ENCODE measurements at regions not wholly inside any gene's neighbourhood (a gene's known extent, or its start where the extent isn't known, plus 50 kb on each side); places are given as distances from the start of the nearest gene placed in this dataset.
"Not testable (repeated sequence)": the region's sequence is repeated elsewhere in the genome, so short reads cannot be mapped to it uniquely, and the experiment has no call there.

DNA sequence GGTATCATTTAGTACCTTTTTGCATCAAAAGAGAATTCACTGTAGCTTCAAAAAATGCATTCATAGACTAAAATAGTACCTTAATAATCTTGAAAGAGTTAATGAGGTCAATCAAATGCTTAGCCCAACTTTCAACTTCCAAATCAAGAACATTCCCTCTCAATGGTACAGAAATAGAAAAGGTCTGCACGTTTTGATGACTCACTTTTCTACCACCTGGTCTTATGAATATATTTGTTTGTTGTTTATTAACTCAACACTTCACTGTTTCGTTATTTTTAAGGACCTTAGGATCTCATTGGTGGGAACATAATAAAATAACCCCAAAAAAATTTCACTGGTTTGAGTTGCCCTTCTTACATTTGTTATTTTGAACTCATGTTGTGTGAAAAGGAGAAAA is 229.5 kb downstream of the MEF2C start:
- no peaks in the 10 kb centered on the region for H3K27me3 ChIP-seq
- H3K4me3 ChIP-seq = no peak overlapping the region
- no peak overlapping the region for H3K27ac ChIP-seq
- no peaks in the 10 kb centered on the region for H3K4me1 ChIP-seq
- no peaks in the 10 kb centered on the region for H3K9me3 ChIP-seq (replicated peaks)
- no peaks in the 10 kb centered on the region for H3K36me3 ChIP-seq
- no peak for DNase-seq

- Histone ChIP-seq H3K27ac (no peak overlapping the region), H3K9me3 (replicated peaks) (no peaks in the 10 kb centered on the region), H3K4me3 (no peak overlapping the region), H3K36me3 (no peaks in the 10 kb centered on the region), H3K27me3 (no peaks in the 10 kb centered on the region), H3K4me1 (no peaks in the 10 kb centered on the region)
- DNase-seq = no peak
Observed at GRCh38 chr5:88647901-88648300, 235.1 kb downstream of the MEF2C start.

DNA sequence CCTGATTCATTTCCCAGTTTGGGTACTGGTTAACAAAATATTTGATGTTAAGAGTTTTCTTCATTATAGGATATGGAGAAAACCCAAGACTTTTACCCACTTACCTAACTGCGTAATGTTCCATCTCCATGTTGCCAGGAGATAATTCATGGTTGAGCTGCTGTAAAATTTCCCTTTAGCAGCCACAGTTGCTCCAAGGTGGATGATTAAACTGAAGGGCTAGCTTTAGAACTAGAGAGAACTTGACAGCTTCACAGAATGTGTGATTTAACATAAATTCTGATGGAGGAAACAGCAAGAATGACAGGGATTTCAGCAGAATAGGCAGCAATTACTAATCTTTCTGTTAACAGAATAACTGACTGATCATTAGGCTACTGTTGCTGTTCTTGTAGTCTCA is 236.1 kb downstream of the MEF2C start:
- no peak for DNase-seq
- H3K4me1 ChIP-seq = no peaks in the 10 kb centered on the region
- H3K27ac ChIP-seq = no peak overlapping the region
- H3K9me3 ChIP-seq (replicated peaks) = no peaks in the 10 kb centered on the region
- no peaks in the 10 kb centered on the region for H3K27me3 ChIP-seq
- H3K4me3 ChIP-seq = no peak overlapping the region
- H3K36me3 ChIP-seq = no peaks in the 10 kb centered on the region

DNA sequence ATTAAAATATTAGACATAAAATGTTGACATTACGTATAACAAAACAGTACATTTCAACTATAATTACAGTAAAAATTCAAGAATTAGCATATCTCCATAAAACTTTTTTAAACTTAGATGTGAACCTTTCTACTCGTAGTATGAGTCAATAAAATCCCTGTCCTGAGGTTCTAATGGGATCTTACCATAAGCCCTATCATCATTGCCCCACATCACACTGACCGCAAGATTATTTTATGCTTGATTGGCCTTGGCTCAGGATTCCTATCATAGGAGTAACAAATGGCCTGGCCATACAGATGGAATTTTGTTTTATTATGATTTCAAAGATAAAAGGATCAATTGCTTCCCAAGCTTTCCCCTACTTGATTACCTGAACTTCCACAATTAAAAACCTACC is 238.3 kb downstream of the MEF2C start:
- no peak overlapping the region for H3K27ac ChIP-seq
- no peaks in the 10 kb centered on the region for H3K27me3 ChIP-seq
- DNase-seq = no peak
- H3K4me3 ChIP-seq = no peak overlapping the region
- H3K4me1 ChIP-seq = no peaks in the 10 kb centered on the region
- H3K9me3 ChIP-seq (replicated peaks) = no peaks in the 10 kb centered on the region
- no peaks in the 10 kb centered on the region for H3K36me3 ChIP-seq

- Histone ChIP-seq H3K4me1 (no peaks in the 10 kb centered on the region), H3K9me3 (replicated peaks) (no peaks in the 10 kb centered on the region), H3K36me3 (no peaks in the 10 kb centered on the region), H3K27me3 (no peaks in the 10 kb centered on the region), H3K4me3 (no peak overlapping the region), H3K27ac (no peak overlapping the region)
- DNase-seq = no peak
Observed at GRCh38 chr5:88643315-88643714, 239.7 kb downstream of the MEF2C start.

DNA sequence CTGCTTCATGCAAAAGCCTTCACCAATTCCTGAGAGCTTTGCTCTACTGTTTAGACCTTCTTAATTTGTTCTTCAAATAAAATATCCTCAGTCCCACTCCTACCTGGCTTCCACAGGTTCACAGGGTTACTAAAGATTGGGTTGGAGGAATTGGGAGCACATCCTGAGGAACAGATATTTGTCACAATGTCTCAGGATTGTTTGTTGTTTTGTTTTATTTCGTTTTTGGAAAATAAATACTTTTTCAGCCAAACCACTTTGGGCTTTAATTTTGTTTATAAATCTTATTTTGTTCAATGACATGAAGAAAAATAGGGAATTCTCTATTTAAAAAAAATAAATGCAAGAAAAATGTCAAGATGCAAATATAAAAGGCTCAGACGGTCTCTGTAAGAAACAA is 249.0 kb downstream of the MEF2C start:
- Histone ChIP-seq H3K4me1 (no peaks in the 10 kb centered on the region; the same call in 1 of the 2 replicates), H3K27ac (no peak overlapping the region), H3K9me3 (replicated peaks) (0 out of 2 replicates have a peak, but pooled peaks cover 2% of the 10 kb centered on the region), H3K4me3 (no peak overlapping the region), H3K27me3 (no peaks in the 10 kb centered on the region), H3K36me3 (no peaks in the 10 kb centered on the region)
- DNase-seq = no peak

DNA sequence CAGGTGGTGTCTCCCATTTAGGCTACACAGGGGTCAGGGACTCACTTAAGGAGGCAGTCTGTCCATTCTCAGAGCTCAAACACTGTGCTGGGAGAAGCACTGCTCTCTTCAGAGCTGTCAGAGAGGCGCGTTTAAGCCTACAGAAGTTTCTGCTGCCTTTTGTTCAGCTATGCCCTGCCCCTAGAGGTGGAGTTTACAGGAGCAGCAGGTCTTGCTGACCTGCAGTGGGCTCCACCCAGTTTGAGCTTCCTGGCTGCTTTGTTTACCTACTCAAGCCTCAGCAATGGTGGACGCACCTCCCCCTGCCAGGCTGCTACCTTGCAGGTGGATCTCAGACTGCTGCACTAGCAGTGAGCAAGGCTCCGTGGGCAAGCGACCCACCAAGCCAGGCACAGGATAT is 260.1 kb downstream of the MEF2C start:
- DNase-seq; H3K9me3 ChIP-seq (replicated peaks): not testable (repeated sequence)

DNA sequence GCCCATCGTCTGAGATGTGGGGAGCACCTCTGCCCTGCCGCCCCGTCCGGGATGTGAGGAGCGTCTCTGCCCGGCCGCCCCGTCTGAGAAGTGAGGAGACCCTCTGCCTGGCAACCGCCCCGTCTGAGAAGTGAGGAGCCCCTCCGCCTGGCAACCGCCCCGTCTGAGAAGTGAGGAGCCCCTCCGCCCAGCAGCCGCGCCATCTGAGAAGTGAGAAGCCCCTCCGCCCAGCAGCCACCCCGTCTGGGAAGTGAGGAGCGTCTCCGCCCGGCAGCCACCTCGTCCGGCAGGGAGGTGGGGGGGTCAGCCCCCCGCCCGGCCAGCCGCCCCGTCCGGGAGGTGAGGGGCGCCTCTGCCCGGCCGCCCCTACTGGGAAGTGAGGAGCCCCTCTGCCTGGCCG is 267.2 kb downstream of the MEF2C start:
- not testable (repeated sequence) for H3K36me3 ChIP-seq; DNase-seq; H3K27ac ChIP-seq; H3K4me1 ChIP-seq; H3K9me3 ChIP-seq (replicated peaks); H3K4me3 ChIP-seq; H3K27me3 ChIP-seq

More for the DNA sequence above, 260.1 kb downstream of the MEF2C start:
- not testable (repeated sequence) for H3K4me1 ChIP-seq, H3K36me3 ChIP-seq, H3K27ac ChIP-seq, H3K27me3 ChIP-seq, H3K4me3 ChIP-seq

- Histone ChIP-seq H3K27me3 (no peaks in the 10 kb centered on the region), H3K36me3 (no peaks in the 10 kb centered on the region)
- peak in 1 of 2 experiments; percentile 20 for DNase-seq
Observed at GRCh38 chr5:88613051-88613450, 269.9 kb downstream of the MEF2C start.

GRCh38 chr5:88610586-88610985 is 272.4 kb downstream of the MEF2C start:
- H3K4me3 ChIP-seq = no peak overlapping the region
- no peaks in the 10 kb centered on the region for H3K4me1 ChIP-seq
- H3K9me3 ChIP-seq (replicated peaks) = 0 out of 2 replicates have a peak, but pooled peaks cover 2% of the 10 kb centered on the region
- no peaks in the 10 kb centered on the region for H3K36me3 ChIP-seq
- no peak overlapping the region for H3K27ac ChIP-seq
- no peak for DNase-seq
- no peaks in the 10 kb centered on the region for H3K27me3 ChIP-seq

More at GRCh38 chr5:88613051-88613450, 269.9 kb downstream of the MEF2C start:
- no peaks in the 10 kb centered on the region for H3K4me1 ChIP-seq
- no peak overlapping the region for H3K27ac ChIP-seq
- H3K4me3 ChIP-seq = no peak overlapping the region
- H3K9me3 ChIP-seq (replicated peaks) = 0 out of 2 replicates have a peak, but pooled peaks cover 2% of the 10 kb centered on the region

DNA sequence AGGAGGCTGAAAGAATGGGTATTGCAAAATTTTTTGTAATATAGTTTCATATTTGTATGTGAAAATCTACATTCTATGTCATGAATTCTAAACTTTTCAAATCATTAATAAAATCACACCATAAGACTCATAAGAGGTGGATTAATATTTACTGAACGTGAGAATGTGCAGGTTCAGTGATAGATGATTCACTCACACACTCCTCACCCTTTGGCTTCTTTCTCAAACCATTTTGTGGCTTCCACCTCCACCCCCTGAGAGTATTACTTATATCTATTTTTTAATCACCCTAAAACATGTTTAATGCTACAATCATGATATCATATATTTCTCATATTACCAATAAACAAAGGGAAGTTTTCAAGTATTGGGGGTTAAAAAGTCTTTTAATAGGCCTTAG is 275.5 kb downstream of the MEF2C start:
- Histone ChIP-seq H3K27ac (no peak overlapping the region), H3K9me3 (replicated peaks) (0 out of 2 replicates have a peak, but pooled peaks cover 2% of the 10 kb centered on the region), H3K4me3 (no peak overlapping the region), H3K36me3 (no peaks in the 10 kb centered on the region), H3K4me1 (no peaks in the 10 kb centered on the region), H3K27me3 (no peaks in the 10 kb centered on the region)
- no peak for DNase-seq

- DNase-seq = no peak
- no peaks in the 10 kb centered on the region for H3K27me3 ChIP-seq
- 0 out of 2 replicates have a peak, but pooled peaks cover 2% of the 10 kb centered on the region for H3K9me3 ChIP-seq (replicated peaks)
- no peak overlapping the region for H3K4me3 ChIP-seq
- no peak overlapping the region for H3K27ac ChIP-seq
- no peaks in the 10 kb centered on the region for H3K36me3 ChIP-seq
- H3K4me1 ChIP-seq = no peaks in the 10 kb centered on the region
Observed at GRCh38 chr5:88606626-88607025, 276.4 kb downstream of the MEF2C start.

- H3K4me3 ChIP-seq = no peak overlapping the region
- no peak overlapping the region for H3K27ac ChIP-seq
- 0 out of 2 replicates have a peak, but pooled peaks cover 1% of the 10 kb centered on the region for H3K9me3 ChIP-seq (replicated peaks)
- DNase-seq = no peak
- H3K36me3 ChIP-seq = no peaks in the 10 kb centered on the region
- no peaks in the 10 kb centered on the region for H3K4me1 ChIP-seq
- H3K27me3 ChIP-seq = no peaks in the 10 kb centered on the region
Observed at GRCh38 chr5:88606173-88606572, 276.8 kb downstream of the MEF2C start.

GRCh38 chr5:88602584-88602983 is 280.4 kb downstream of the MEF2C start:
- Histone ChIP-seq H3K36me3 (no peaks in the 10 kb centered on the region), H3K4me1 (no peaks in the 10 kb centered on the region), H3K9me3 (replicated peaks) (no peaks in the 10 kb centered on the region), H3K27ac (no peak overlapping the region), H3K4me3 (no peak overlapping the region), H3K27me3 (no peaks in the 10 kb centered on the region)
- DNase-seq = peak; percentile 20 to 49

DNA sequence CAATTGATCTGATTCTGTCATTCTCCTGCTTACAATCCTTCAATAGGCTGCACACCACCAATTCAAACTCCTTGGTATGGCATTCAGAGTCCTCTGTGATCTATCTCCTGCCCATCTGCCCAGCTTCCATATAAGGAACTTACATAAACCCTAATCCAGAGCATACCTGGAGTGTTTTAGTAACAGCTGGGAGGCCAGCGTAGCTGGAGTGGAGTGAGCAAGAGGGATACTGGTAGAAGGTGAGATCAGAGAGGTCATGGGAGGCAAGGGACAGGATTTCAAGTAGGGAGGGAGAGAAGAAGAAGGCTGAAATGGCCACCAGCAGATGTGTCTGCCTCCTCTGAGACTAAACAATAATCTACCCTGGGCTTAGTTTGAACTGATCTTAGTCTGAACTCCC is 288.5 kb downstream of the MEF2C start:
- no peak for DNase-seq

GRCh38 chr5:88588609-88589008 is 294.4 kb downstream of the MEF2C start:
- Histone ChIP-seq H3K27me3 (no peaks in the 10 kb centered on the region), H3K27ac (no peak overlapping the region)
- DNase-seq = no peak

More for the DNA sequence above, 288.5 kb downstream of the MEF2C start:
- no peaks in the 10 kb centered on the region for H3K36me3 ChIP-seq
- no peaks in the 10 kb centered on the region; the same call in 1 of the 2 replicates for H3K4me1 ChIP-seq
- no peaks in the 10 kb centered on the region for H3K27me3 ChIP-seq
- H3K4me3 ChIP-seq = no peak overlapping the region
- H3K9me3 ChIP-seq (replicated peaks) = no peaks in the 10 kb centered on the region
- no peak overlapping the region for H3K27ac ChIP-seq

More at GRCh38 chr5:88588609-88589008, 294.4 kb downstream of the MEF2C start:
- Histone ChIP-seq H3K4me1 (peaks cover 9% of the 10 kb centered on the region), H3K4me3 (no peak overlapping the region), H3K9me3 (replicated peaks) (no peaks in the 10 kb centered on the region; the same call in 1 of the 2 replicates), H3K36me3 (no peaks in the 10 kb centered on the region)

Measured in SJCRH30 (cell line).